Endothelial cell of umbilical vein (primary cell): ENCODE measurements at regions not wholly inside any gene's neighbourhood (a gene's known extent, or its start where the extent isn't known, plus 50 kb on each side); places are given as distances from the start of the nearest gene placed in this dataset.

Source experiments
- CTCF ChIP-seq, 2 donors: IDR thresholded peaks; 1 replicate in 1 of 2; 2 replicates in 1 of 2; pipeline ENCODE4 v1.5.1; 2011; ENCODE audit warnings: low read length in 2 of 2, mild to moderate bottlenecking in 2 of 2, moderate library complexity in 2 of 2, control low read depth in 1 of 2, inconsistent platforms in 1 of 2, low read depth in 1 of 2; ENCODE audit not compliant: insufficient read depth in 1 of 2; ENCODE audit errors: extremely low read depth in 1 of 2
- EZH2 ChIP-seq: IDR thresholded peaks from 2 replicates; pipeline ENCODE4 v1.6.1; 2012; ENCODE audit warnings: borderline replicate concordance, low read depth, mild to moderate bottlenecking, moderate library complexity, low read length, inconsistent platforms; ENCODE audit not compliant: severe bottlenecking
- MAX ChIP-seq: IDR thresholded peaks from 2 replicates; pipeline ENCODE4 v1.6.1; 2011; ENCODE audit not compliant: insufficient read depth, insufficient read length
- POLR2A ChIP-seq: IDR thresholded peaks from 2 replicates; pipeline ENCODE4 v1.6.1; 2012; ENCODE audit warnings: low read depth, mild to moderate bottlenecking, control low read depth, low read length
- POLR2AphosphoS5 ChIP-seq: IDR thresholded peaks from 2 replicates; pipeline ENCODE4 v1.6.1; 2012; ENCODE audit warnings: low read depth, mild to moderate bottlenecking, control low read depth, low read length, moderate library complexity; ENCODE audit not compliant: insufficient read depth

DNA sequence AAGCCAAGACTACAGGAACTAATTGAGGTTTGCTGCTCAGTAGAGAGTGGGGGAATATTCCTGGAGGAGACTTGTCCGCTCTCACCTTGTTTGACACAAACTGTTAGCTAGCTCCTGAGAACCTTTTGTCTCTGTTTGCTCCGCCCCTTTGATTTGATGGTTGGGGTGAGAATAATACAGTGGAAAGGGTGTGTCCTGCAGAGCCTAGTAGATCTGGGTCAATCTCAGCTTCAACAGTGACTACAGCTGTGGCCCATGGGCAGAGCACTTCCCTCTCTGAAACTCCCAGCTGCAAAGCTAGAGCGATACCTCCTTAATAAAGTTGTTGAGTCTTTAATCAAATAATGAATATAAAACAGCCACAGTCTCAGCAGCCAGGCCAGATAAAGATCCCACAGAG lies 576.7 kb downstream of the DIAPH3 start:
- TF ChIP-seq CTCF (IDR thresholded peaks at IDR 0.05; ENCODE audit: extremely low read depth in 1 of 2, insufficient read depth in 1 of 2, low read depth in 1 of 2, low read length in 2 of 2) (no peak), POLR2A (no peak), MAX (no peak), EZH2 (no peak), POLR2AphosphoS5 (no peak)
